T-cell (primary cell): ENCODE measurements at regions not wholly inside any gene's neighbourhood (a gene's known extent, or its start where the extent isn't known, plus 50 kb on each side); places are given as distances from the start of the nearest gene placed in this dataset.

Experiments used
- ATAC-seq, 4 experiments: fragments of 200-7000 bp in 3 of 4; fragments of 150-1000 bp in 1 of 4; cut with Tn5 transposase; replicated peaks in 1 of 4; 1 replicate in 3 of 4; 2 replicates in 1 of 4; pipeline ENCODE4 v1.10.0; 2021; ENCODE audit warnings: moderate library complexity in 3 of 4, mild to moderate bottlenecking in 2 of 4, moderate number of reproducible peaks in 1 of 4
- CTCF ChIA-PET, 2 donors: fragments of 300-600 bp; sonication (Branson Sonifier 250); formaldehyde crosslinking; loops; one replicate each; lab custom pipeline; 2022; ENCODE audit warnings: antibody characterized with exemption in 2 of 2; lab: Charles Lee
- POLR2A ChIA-PET, 2 donors: fragments of 300-600 bp; sonication (Branson Sonifier 250); formaldehyde crosslinking; loops; one replicate each; lab custom pipeline; 2022; ENCODE audit warnings: antibody characterized with exemption in 2 of 2; lab: Charles Lee
- DNase-seq, 35 experiments: peaks; one replicate each; pipeline versions ENCODE4 v3.0.0 to v3.0.0-alpha.2; 2013 to 2023
- H3K27ac ChIP-seq: one replicate; pipeline ENCODE4 v1.5.1; 2013; ENCODE audit warnings: low read length
- H3K27me3 ChIP-seq, 2 experiments: replicated peaks in 1 of 2; 1 replicate in 1 of 2; 2 replicates in 1 of 2; pipeline versions ENCODE4 v1.6.1 to v1.7.0; 2013; ENCODE audit warnings: low read length in 1 of 2, mixed read lengths in 1 of 2; ENCODE audit not compliant: control insufficient read depth in 2 of 2, insufficient read depth in 2 of 2; ENCODE audit errors: extremely low read depth in 1 of 2
- H3K36me3 ChIP-seq, 2 donors: 1 replicate in 1 of 2; 2 replicates in 1 of 2; pipeline versions ENCODE4 v1.6.1 to v1.7.0; 2013; ENCODE audit warnings: low read length in 1 of 2; ENCODE audit not compliant: control insufficient read depth in 2 of 2, insufficient read depth in 1 of 2; ENCODE audit errors: extremely low read depth in 1 of 2
- H3K4me1 ChIP-seq, 2 experiments: 1 replicate in 1 of 2; 2 replicates in 1 of 2; pipeline versions ENCODE4 v1.6.1 to v1.7.0; 2013; ENCODE audit warnings: low read length in 2 of 2, mixed read lengths in 1 of 2; ENCODE audit not compliant: insufficient read depth in 2 of 2, control insufficient read depth in 1 of 2; ENCODE audit errors: extremely low read depth in 1 of 2
- H3K4me3 ChIP-seq, 2 donors: 1 replicate in 1 of 2; 2 replicates in 1 of 2; pipeline versions ENCODE4 v1.5.1 to v1.7.0; 2013; ENCODE audit warnings: mild to moderate bottlenecking in 2 of 2, low read length in 1 of 2, moderate library complexity in 1 of 2; ENCODE audit not compliant: control insufficient read depth in 1 of 2; ENCODE audit errors: extremely low read depth in 1 of 2
- H3K9me3 ChIP-seq: 2 replicates; pipeline ENCODE4 v1.7.0; 2013
- H3K27ac Mint-ChIP-seq, 2 donors: one replicate each; pipeline ENCODE4 v1.8.0; 2020 to 2021; ENCODE audit warnings: mild to moderate bottlenecking in 2 of 2, mixed read lengths in 2 of 2
- H3K27me3 Mint-ChIP-seq, 2 donors: one replicate each; pipeline ENCODE4 v1.8.0; 2021 to 2022; ENCODE audit warnings: mixed read lengths in 2 of 2
- H3K36me3 Mint-ChIP-seq: one replicate; pipeline ENCODE4 v1.8.0; 2021; ENCODE audit warnings: mixed read lengths
- H3K4me1 Mint-ChIP-seq, 3 donors: one replicate each; pipeline ENCODE4 v1.8.0; 2020 to 2022; ENCODE audit warnings: mixed read lengths in 3 of 3, mild to moderate bottlenecking in 1 of 3
- H3K4me3 Mint-ChIP-seq, 3 donors: one replicate each; pipeline ENCODE4 v1.8.0; 2020 to 2022; ENCODE audit warnings: mild to moderate bottlenecking in 3 of 3, mixed read lengths in 3 of 3, moderate library complexity in 3 of 3
- H3K9me3 Mint-ChIP-seq, 3 donors: one replicate each; pipeline ENCODE4 v1.8.0; 2020 to 2022; ENCODE audit warnings: mixed read lengths in 3 of 3
- WGBS: methylation state at CpG from one replicate; pipeline ENCODE4 v1.1.5; 2013; ENCODE audit warnings: missing lambda C conversion rate; ENCODE audit not compliant: insufficient coverage; 5-methylcytosine and 5-hydroxymethylcytosine counted together

DNA sequence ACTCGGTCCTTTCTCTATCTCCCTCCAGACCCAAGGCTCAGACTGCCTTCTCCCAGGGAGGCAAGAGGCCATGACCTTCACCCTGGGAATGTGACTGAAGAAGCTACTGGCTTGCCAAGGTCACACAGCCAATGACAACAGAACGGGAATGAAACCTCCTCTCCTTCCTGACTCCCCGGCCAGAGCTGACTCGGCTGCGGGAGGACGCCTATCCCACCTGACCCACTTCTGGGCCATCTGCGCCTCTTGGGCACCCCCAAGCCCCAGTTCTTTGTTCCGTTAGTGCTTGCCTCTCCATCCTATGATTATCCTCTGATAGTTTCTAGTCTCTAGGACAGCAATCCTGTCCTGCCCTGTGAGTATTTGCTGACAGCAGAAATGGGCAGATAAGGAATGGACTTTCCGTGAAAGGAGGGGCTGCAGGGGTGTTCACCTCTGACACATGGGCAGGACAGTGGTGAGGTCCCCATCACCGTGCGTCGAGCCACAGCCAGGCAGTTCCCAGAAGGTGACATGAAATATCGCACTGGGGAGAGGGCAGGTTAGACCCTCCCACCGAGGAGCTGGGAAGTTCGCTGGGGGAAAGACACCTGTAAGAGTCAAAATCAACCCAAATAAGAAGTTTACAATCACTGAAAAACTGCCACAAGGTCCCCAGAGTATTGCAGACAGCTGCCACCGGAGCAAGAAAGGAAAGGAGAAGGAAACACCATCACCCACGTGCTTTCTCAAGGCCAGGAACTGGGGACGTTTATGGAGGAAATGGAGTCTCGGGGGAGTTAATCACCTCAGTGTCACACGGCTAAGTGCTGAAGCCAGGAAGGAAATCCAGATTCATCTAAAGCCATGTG, 63.0 kb downstream of the INSIG1 start:
- ATAC-seq: no peak
- H3K36me3 ChIP-seq: no peaks in the 10 kb centered on the region
- Mint-ChIP-seq H3K36me3 (no peaks in the 10 kb centered on the region), H3K27me3 (peaks cover 38 to 60% of the 10 kb centered on the region in 2 donors), H3K9me3 (no peaks in the 10 kb centered on the region), H3K4me1 (peaks cover 0 to 2% (median 0%) of the 10 kb centered on the region in 3 donors), H3K4me3 (no peak overlapping the region), H3K27ac (no peak overlapping the region)
- no peak for DNase-seq
- WGBS: 58% methylated on average over 6 of the region's 20 CpGs
- peaks cover 0 to 64% of the 10 kb centered on the region in 2 experiments for H3K27me3 ChIP-seq
- H3K9me3 ChIP-seq: no peaks in the 10 kb centered on the region
- no peak overlapping the region for H3K4me3 ChIP-seq
- CTCF ChIA-PET: no interaction called here
- POLR2A ChIA-PET: no interaction called here
- H3K27ac ChIP-seq: no peak overlapping the region
- no peaks in the 10 kb centered on the region for H3K4me1 ChIP-seq

DNA sequence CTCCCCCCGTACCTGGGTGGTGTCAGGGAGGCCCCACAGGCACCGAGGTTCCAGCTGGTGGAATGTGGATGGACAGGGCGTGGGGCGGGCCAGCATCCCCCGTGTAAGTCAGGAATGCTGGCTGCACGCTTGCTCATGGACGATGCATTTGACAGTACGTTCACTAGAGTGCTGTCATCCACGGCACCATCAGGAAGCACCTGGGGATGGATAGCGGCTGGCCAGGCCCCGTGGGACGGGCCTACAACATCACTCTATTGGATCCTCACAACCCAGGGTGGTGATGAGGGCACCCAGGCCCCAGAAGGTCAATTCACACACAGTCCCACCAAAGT, 63.6 kb downstream of the INSIG1 start:
- DNase-seq (no peak), ATAC-seq (no peak)
- peaks cover 0 to 2% (median 0%) of the 10 kb centered on the region in 3 donors for H3K4me1 Mint-ChIP-seq
- H3K9me3 Mint-ChIP-seq: no peaks in the 10 kb centered on the region
- Histone ChIP-seq H3K27ac (no peak overlapping the region), H3K27me3 (peaks cover 0 to 62% of the 10 kb centered on the region in 2 experiments), H3K9me3 (no peaks in the 10 kb centered on the region), H3K4me1 (no peaks in the 10 kb centered on the region), H3K36me3 (no peaks in the 10 kb centered on the region), H3K4me3 (no peak overlapping the region)
- peaks cover 38 to 60% of the 10 kb centered on the region in 2 donors for H3K27me3 Mint-ChIP-seq
- H3K4me3 Mint-ChIP-seq: no peak overlapping the region
- H3K36me3 Mint-ChIP-seq: no peaks in the 10 kb centered on the region
- ChIA-PET POLR2A (no interaction called here), CTCF (no interaction called here)
- no peak overlapping the region for H3K27ac Mint-ChIP-seq
- 61% methylated on average over 12 of the region's 12 CpGs for WGBS

DNA sequence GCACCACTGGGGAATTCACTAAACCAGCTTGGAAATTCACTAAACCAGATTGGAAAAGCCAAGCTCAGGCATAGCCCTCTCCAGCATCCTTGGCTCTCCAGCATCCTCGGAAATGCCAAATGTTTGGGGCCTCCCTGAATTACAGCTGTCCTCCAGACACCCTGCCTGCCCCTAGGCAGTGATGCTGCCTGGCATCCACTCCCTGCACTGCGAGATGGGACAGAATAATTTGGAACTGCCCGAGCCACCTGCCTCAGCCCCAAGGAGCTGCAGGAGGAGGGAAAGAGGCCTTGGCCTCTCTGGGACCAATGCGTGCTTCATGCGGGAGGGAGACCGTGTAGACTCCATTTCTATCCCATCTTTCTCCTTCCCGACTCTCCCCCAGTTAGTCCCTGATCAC, 64.3 kb downstream of the INSIG1 start:
- ChIA-PET POLR2A (no interaction called here), CTCF (no interaction called here)
- no peak overlapping the region for H3K27ac ChIP-seq
- DNase-seq (no peak), ATAC-seq (no peak)
- Mint-ChIP-seq H3K4me3 (no peak overlapping the region), H3K4me1 (peaks cover 0 to 2% (median 0%) of the 10 kb centered on the region in 3 donors), H3K9me3 (no peaks in the 10 kb centered on the region), H3K27ac (no peak overlapping the region), H3K27me3 (peaks cover 36 to 59% of the 10 kb centered on the region in 2 donors), H3K36me3 (no peaks in the 10 kb centered on the region)
- H3K9me3 ChIP-seq: no peaks in the 10 kb centered on the region
- H3K27me3 ChIP-seq: peaks cover 0 to 58% of the 10 kb centered on the region in 2 experiments
- no peaks in the 10 kb centered on the region for H3K36me3 ChIP-seq
- no peaks in the 10 kb centered on the region for H3K4me1 ChIP-seq
- H3K4me3 ChIP-seq: no peak overlapping the region
- 94% methylated on average over 2 of the region's 7 CpGs for WGBS

DNA sequence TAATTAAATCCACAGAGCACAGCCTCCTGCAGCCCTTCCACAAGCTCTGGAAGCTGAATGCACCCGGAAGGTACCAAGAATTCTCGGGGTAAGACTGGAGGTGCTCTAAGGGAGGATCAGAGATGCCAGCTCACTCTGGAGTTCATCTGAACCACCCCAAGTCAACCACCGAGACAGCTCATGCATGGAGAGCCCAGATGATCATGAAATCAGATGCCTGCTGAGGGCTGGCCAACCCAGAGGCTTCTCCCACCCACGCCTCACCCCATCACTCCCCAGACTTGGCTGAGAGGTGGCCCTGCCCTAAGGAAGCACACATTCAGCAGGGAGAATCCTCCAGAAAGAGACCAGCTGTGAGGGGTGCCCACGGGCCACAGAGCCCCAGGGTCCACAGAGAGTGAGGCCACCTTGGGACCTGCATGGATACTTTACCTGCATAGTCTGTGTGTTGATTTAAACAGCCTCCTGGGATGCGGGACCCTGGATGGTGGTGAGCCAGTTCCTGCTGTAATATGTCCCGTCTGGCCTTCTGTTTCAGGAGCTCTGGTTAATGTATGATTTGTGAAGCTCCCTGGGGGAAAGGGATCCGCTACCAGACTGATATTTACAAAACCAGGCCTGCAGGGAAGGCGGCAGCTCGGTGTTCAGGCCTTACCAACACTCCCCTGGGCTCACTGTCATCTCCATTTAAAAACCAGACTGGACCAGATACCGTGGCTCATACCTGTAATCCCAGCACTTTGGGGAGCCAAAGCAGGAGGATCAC, 64.9 kb downstream of the INSIG1 start:
- no peak overlapping the region for H3K4me3 Mint-ChIP-seq
- H3K4me1 ChIP-seq: no peaks in the 10 kb centered on the region
- ATAC-seq: no peak

DNA sequence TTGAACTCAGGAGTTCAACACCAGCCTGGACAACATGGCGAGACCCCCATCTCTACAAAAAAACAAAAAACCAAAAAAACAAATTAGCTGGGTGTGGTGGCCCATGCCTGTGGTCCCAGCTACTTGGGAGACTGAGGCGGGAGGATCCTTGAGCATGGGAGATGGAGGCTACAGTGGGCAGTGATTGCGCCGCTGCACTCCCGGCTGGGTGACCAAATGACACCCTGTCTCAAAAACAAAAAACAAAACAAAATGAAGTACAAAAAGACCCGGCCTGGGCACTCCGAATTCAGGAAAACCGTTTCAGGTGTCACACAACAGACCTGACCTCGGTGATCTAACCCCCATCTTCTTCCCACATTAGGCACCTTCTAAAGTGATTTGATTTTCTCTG, 65.5 kb downstream of the INSIG1 start:
- Mint-ChIP-seq H3K27ac (no peak overlapping the region), H3K36me3 (no peaks in the 10 kb centered on the region), H3K4me3 (no peak overlapping the region), H3K4me1 (peaks cover 0 to 2% (median 0%) of the 10 kb centered on the region in 3 donors), H3K9me3 (no peaks in the 10 kb centered on the region), H3K27me3 (peaks cover 33 to 54% of the 10 kb centered on the region in 2 donors)
- ATAC-seq: no peak
- H3K4me1 ChIP-seq: no peaks in the 10 kb centered on the region
- ChIA-PET CTCF (interaction anchor here in 1 of 2 donors (0.6 kb wide), 1 partner anchor 470 kb away, joined by 3 read pairs; no protein-coding TSS in a partner anchor), POLR2A (no interaction called here)
- H3K4me3 ChIP-seq: no peak overlapping the region
- no peak for DNase-seq
- no peaks in the 10 kb centered on the region for H3K36me3 ChIP-seq
- peaks cover 0 to 54% of the 10 kb centered on the region in 2 experiments for H3K27me3 ChIP-seq
- WGBS: 67% methylated on average over 1 of the region's 9 CpGs
- no peaks in the 10 kb centered on the region for H3K9me3 ChIP-seq
- H3K27ac ChIP-seq: no peak overlapping the region

More for the DNA sequence above, 64.9 kb downstream of the INSIG1 start:
- POLR2A ChIA-PET: no interaction called here
- Histone ChIP-seq H3K36me3 (no peaks in the 10 kb centered on the region), H3K27ac (no peak overlapping the region), H3K27me3 (peaks cover 0 to 58% of the 10 kb centered on the region in 2 experiments), H3K9me3 (no peaks in the 10 kb centered on the region), H3K4me3 (no peak overlapping the region)
- Mint-ChIP-seq H3K9me3 (no peaks in the 10 kb centered on the region), H3K36me3 (no peaks in the 10 kb centered on the region), H3K27me3 (peaks cover 33 to 57% of the 10 kb centered on the region in 2 donors), H3K4me1 (peaks cover 0 to 2% (median 0%) of the 10 kb centered on the region in 3 donors), H3K27ac (no peak overlapping the region)
- WGBS: 85% methylated on average over 9 of the region's 11 CpGs
- DNase-seq: no peak
- CTCF ChIA-PET: interaction anchor here in 1 of 2 donors (0.6 kb wide), 1 partner anchor 470 kb away, joined by 3 read pairs; no protein-coding TSS in a partner anchor

DNA sequence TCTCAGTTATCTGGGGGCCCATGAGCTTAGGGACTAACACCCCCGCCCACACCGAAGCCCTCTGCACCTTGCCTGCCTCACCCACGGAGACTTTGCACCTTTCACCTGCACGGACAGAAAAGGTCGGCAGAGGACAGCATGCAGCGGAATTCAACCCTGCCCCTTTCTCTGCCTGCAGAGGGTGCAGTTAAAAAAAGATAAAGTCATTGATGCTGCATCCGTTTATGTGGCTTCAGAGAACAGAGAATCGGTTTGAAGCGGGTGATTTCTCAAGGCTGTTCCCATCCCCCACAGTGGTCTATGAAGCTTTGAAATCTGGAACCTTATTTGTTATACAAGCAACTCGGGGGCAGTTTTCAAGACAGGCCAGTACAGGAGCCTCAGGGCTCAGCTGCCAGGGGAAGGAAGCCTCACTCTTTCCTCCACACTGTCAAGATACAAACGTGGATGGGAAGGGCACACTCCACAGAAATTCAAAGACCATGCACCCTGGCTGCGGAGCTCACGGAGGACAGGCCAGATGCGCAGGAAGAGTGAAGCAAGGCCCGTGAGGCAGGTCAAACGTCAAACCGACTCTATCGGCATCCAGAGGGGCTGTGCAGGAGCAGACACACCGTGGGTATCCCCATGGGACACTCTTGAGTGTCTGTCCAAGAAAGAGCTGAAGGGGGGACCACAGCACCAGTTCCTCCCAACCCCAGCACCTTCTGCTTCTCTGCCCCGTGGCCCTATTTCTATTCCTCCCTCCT, 66.3 kb downstream of the INSIG1 start:
- H3K27ac Mint-ChIP-seq: no peak overlapping the region
- H3K27me3 ChIP-seq: peaks cover 0 to 55% of the 10 kb centered on the region in 2 experiments
- no peak for DNase-seq
- H3K36me3 Mint-ChIP-seq: no peaks in the 10 kb centered on the region
- H3K9me3 ChIP-seq: no peaks in the 10 kb centered on the region
- peaks cover 36 to 55% of the 10 kb centered on the region in 2 donors for H3K27me3 Mint-ChIP-seq
- no peaks in the 10 kb centered on the region for H3K4me1 ChIP-seq
- no peaks in the 10 kb centered on the region for H3K36me3 ChIP-seq
- ChIA-PET POLR2A (no interaction called here), CTCF (no interaction called here)
- no peaks in the 10 kb centered on the region for H3K9me3 Mint-ChIP-seq
- no peak overlapping the region for H3K4me3 Mint-ChIP-seq
- peaks cover 0 to 2% (median 0%) of the 10 kb centered on the region in 3 donors for H3K4me1 Mint-ChIP-seq
- H3K4me3 ChIP-seq: no peak overlapping the region
- 61% methylated on average over 19 of the region's 20 CpGs for WGBS
- no peak for ATAC-seq
- no peak overlapping the region for H3K27ac ChIP-seq
